BE2C (cell line): ENCODE measurements at regions not wholly inside any gene's neighbourhood (a gene's known extent, or its start where the extent isn't known, plus 50 kb on each side); places are given as distances from the start of the nearest gene placed in this dataset.

Experiments
- DNase-seq: peaks from one replicate; pipeline ENCODE4 v3.0.0-alpha.2; 2020
- H3K27me3 ChIP-seq: fragments of 250-450 bp; sonication (Bioruptor Pico); 2 replicates; pipeline ENCODE4 v1.5.1; 2020; ENCODE audit warnings: mild to moderate bottlenecking
- H3K36me3 ChIP-seq: fragments of 250-450 bp; sonication (Bioruptor Pico); 2 replicates; pipeline ENCODE4 v1.5.1; 2020; ENCODE audit warnings: mild to moderate bottlenecking
- H3K4me1 ChIP-seq: fragments of 250-450 bp; sonication (Bioruptor Pico); 2 replicates; pipeline ENCODE4 v1.5.1; 2020
- H3K4me3 ChIP-seq: 2 replicates; pipeline ENCODE4 v1.5.1; 2011; ENCODE audit warnings: low read depth, low read length
- H3K9me3 ChIP-seq: fragments of 250-450 bp; sonication (Bioruptor Pico); 2 replicates; pipeline ENCODE4 v1.5.1; 2020
- CTCF ChIP-seq: IDR thresholded peaks from 2 replicates; pipeline ENCODE4 v1.5.1; 2012; ENCODE audit warnings: mild to moderate bottlenecking, low read depth, low read length

- Histone ChIP-seq H3K4me1 (no peaks in the 10 kb centered on the region), H3K36me3 (no peaks in the 10 kb centered on the region), H3K27me3 (no peaks in the 10 kb centered on the region), H3K9me3 (no peaks in the 10 kb centered on the region), H3K4me3 (no peak overlapping the region)
- DNase-seq = peak; percentile 6
- no peak for TF ChIP-seq CTCF
Measured at GRCh38 chrX:39222346-39223113, 421.3 kb downstream of the MID1IP1 start.

- Histone ChIP-seq H3K9me3 (no peaks in the 10 kb centered on the region), H3K36me3 (no peaks in the 10 kb centered on the region), H3K4me1 (no peaks in the 10 kb centered on the region), H3K27me3 (no peaks in the 10 kb centered on the region), H3K4me3 (no peak overlapping the region)
- DNase-seq = no peak
- no peak for TF ChIP-seq CTCF
Measured at GRCh38 chrX:39226251-39226650, 425.0 kb downstream of the MID1IP1 start.

GRCh38 chrX:39227371-39227770 lies 426.1 kb downstream of the MID1IP1 start:
- Histone ChIP-seq H3K9me3 (no peaks in the 10 kb centered on the region), H3K36me3 (no peaks in the 10 kb centered on the region), H3K27me3 (no peaks in the 10 kb centered on the region), H3K4me3 (no peak overlapping the region), H3K4me1 (no peaks in the 10 kb centered on the region)
- DNase-seq = no peak
- TF ChIP-seq CTCF = no peak

- Histone ChIP-seq H3K36me3 (no peaks in the 10 kb centered on the region), H3K9me3 (no peaks in the 10 kb centered on the region), H3K4me3 (no peak overlapping the region), H3K4me1 (peaks cover 4% of the 10 kb centered on the region; the same call in 1 of the 2 replicates), H3K27me3 (no peaks in the 10 kb centered on the region)
- TF ChIP-seq CTCF = no peak
- DNase-seq = no peak
Measured at GRCh38 chrX:39238006-39238405, 436.7 kb downstream of the MID1IP1 start.

GRCh38 chrX:39242187-39242586 lies 440.9 kb downstream of the MID1IP1 start:
- peaks cover 8% of the 10 kb centered on the region; the same call in 1 of the 2 replicates for H3K4me1 ChIP-seq
- no peaks in the 10 kb centered on the region for H3K9me3 ChIP-seq
- DNase-seq = peak; percentile 27

More at GRCh38 chrX:39242187-39242586, 440.9 kb downstream of the MID1IP1 start:
- TF ChIP-seq CTCF = peak; percentile 66
- no peaks in the 10 kb centered on the region for H3K36me3 ChIP-seq
- no peaks in the 10 kb centered on the region for H3K27me3 ChIP-seq
- H3K4me3 ChIP-seq = no peak overlapping the region
